DMS 273 (cell line): ENCODE measurements at regions not wholly inside any gene's neighbourhood (a gene's known extent, or its start where the extent isn't known, plus 50 kb on each side); places are given as distances from the start of the nearest gene placed in this dataset.

Experiments
- DNase-seq: peaks from one replicate; lab custom pipeline; 2025; ENCODE audit not compliant: unreplicated experiment; lab: John Stamatoyannopoulos, UW

DNA sequence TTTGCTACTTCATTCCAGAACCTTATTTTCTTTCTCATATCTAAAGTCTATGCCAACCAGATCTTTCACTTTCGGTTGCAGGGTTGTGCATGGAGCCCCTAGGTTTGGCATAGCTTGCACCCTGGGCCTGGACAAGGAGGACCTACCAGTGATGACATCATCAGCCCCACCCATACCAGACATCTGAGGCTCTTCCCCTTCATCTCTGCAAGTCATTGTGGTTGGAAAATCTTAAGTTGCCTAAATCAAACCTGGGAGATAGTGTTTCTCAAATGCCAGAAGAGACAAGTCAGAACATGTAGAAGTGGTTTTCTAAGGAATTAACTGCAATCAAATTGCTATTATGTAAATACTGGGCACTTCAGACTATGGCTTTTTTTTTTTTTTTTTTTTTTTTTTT is 363.3 kb downstream of the ZNF516 start:
- DNase-seq, result no peak

DNA sequence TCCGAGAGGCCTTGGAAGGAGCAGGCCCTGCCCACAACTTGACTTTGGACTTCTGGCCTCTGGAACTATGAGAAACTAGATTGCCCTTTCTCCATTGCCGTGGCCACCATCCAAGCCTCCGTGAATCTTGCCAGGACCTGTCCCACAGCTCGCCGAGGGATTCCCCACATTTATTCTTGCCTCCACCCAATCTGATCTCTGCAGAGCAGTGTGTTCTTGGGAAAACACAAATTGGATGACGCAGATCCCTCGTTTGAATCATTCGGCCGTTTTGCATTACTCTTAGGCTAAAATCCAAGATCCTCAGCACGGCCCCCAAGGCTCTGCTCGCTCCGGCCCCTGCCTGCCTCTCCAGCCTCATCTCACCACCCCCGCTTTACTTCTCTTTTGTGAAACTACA is 364.2 kb downstream of the ZNF516 start:
- no peak for DNase-seq

GRCh38 chr18:76126327-76126726 is 368.7 kb downstream of the ZNF516 start:
- no peak for DNase-seq

DNA sequence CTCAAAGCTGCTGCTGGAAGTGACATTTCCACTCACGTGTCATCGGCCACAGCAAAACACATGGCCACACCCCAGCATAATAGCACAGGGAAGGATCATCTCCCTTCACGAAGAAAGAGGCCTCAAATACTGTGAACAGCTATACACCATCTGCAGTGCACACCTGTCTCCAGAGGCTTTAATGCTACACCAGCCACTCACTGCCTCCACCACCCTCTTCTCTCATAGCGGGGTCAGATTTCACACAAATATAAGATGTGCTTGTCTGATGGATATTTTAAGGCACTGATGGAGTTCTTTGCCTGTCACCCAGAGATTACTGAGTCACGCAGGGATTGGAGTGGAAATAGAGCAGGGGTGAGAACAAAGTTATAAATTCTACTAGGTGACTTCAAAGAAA is 374.0 kb downstream of the ZNF516 start:
- no peak for DNase-seq

DNA sequence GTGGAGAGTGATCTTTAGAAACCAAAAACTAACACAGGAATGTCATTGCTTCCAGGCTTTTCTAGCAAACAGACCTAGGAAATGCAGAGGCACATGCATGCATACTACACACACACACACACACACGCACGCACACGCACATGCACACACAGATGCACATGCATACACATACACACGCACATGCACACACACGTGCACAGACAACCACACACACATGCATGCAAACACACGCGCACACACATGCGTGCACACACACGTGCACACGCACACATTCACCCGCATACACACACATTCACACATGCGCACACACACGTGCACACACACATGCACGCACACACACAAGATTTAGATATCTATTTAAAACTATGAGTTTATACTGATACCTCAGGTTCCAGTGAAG is 379.5 kb downstream of the ZNF516 start:
- DNase-seq, result no peak

- DNase-seq, result no peak
Measured at GRCh38 chr18:76113101-76113500, 381.9 kb downstream of the ZNF516 start.

- DNase-seq, result no peak
Measured at GRCh38 chr18:76102626-76103025, 392.4 kb downstream of the ZNF516 start.

GRCh38 chr18:76102156-76102555 is 392.9 kb downstream of the ZNF516 start:
- no peak for DNase-seq

GRCh38 chr18:76099931-76100457 is 395.0 kb downstream of the ZNF516 start:
- no peak for DNase-seq

GRCh38 chr18:76098674-76099411 is 396.2 kb downstream of the ZNF516 start:
- DNase-seq, result no peak

- no peak for DNase-seq
Measured at GRCh38 chr18:76081536-76081935, 413.5 kb downstream of the ZNF516 start.

GRCh38 chr18:76080430-76080829 is 414.6 kb downstream of the ZNF516 start:
- DNase-seq, result no peak

DNA sequence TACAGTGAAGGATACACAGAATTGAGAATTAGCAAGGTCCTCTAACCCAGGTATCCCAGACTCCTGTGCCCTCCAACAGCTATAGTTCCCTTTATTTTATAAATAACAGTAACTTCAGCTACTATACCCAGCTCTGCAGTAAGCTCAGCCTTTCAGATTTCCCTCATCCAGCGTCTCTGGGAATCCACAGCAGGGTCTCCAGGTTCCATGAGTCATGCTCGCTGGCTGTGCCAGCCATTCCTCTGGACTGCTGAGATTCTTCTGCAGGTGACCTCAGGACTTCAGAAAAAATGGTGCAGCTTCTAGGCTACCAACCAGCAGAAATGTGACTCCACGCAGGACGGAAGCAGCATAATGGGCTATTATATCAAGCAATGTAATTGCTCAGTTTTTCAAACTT is 419.3 kb downstream of the ZNF516 start:
- DNase-seq, result no peak

- no peak for DNase-seq
Measured at GRCh38 chr18:76064998-76065397, 430.0 kb downstream of the ZNF516 start.

DNA sequence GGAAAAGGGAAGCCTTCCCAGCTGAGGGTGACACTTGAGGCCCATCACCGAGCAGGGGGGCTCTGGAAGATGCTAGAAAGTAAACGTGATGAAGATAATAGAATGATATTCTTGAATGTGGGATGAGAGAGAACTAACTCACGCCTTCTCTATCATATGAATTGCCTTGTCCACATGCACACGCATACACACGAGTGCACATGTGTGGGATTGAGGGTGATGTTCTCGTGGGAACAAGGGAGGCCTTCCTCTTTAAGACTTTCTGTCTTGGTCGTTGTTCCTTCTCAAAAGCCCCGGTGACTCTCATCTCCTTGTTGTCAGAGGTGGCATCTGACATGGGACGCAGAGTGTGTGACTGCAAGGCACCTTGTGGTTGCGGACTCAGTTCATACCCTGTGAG is 436.9 kb downstream of the ZNF516 start:
- no peak for DNase-seq

GRCh38 chr18:76057386-76057785 is 437.7 kb downstream of the ZNF516 start:
- no peak for DNase-seq

GRCh38 chr18:76056471-76057110 is 438.5 kb downstream of the ZNF516 start:
- DNase-seq, result no peak

- no peak for DNase-seq
Measured at GRCh38 chr18:76055578-76055977, 439.5 kb downstream of the ZNF516 start.

DNA sequence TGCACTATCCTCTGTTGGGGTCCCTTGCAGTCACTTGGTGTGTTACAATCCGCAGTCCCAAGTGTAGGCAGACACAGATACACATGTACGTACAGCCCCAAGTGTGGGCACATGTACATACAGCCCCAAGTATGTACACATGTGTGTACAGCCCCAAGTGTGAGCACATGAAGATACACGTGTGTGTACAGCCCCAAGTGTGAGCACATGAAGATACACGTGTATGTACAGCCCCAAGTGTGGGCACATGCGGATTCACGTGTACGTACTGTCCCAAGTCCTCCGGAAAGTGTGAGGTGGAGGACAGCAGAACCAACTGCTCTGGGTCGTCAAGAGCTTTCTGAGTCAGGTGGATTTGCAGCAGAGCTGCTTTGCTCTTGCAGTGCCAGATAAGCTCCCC is 440.0 kb downstream of the ZNF516 start:
- DNase-seq, result no peak

- no peak for DNase-seq
Measured at GRCh38 chr18:76054156-76054555, 440.9 kb downstream of the ZNF516 start.

DNA sequence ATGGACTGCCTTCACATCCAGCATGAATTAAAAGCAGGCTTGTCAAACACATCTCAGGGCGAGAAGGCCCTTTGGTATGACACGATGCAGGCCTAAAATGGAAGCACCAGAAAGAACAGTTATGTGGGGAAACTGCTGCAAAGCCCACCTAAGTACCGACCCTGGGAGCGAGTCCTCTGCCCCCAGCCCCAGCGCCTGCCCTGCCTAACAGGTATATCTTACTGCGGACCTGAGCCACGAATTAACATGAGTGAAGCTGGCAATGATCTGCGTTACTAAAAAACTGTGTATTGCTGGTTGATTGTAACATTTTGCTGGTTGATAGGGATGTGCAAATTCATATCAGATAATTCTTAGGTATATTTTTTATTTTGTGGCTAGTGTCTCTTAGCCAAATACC is 441.5 kb downstream of the ZNF516 start:
- DNase-seq, result no peak

GRCh38 chr18:76052227-76052595 is 442.8 kb downstream of the ZNF516 start:
- no peak for DNase-seq
